Peyer's patch (tissue), 4 donors: ENCODE measurements at regions not wholly inside any gene's neighbourhood (a gene's known extent, or its start where the extent isn't known, plus 50 kb on each side); places are given as distances from the start of the nearest gene placed in this dataset.

ENCODE experiments used
- DNase-seq, 3 donors: peaks; one replicate each; pipeline ENCODE4 v3.0.0-alpha.2; 2017 to 2019
- H3K27ac ChIP-seq, 4 donors: fragments of 200-600 bp; sonication (generic); one replicate each; pipeline ENCODE4 v1.5.1; 2016 to 2019
- H3K27me3 ChIP-seq, 2 donors: fragments of 200-600 bp; sonication (generic); one replicate each; pipeline ENCODE4 v1.5.1; 2019
- H3K36me3 ChIP-seq, 3 donors: fragments of 200-600 bp; sonication (generic); one replicate each; pipeline ENCODE4 v1.5.1; 2016 to 2019
- H3K4me1 ChIP-seq, 4 donors: fragments of 200-600 bp; sonication (generic); one replicate each; pipeline ENCODE4 v1.5.1; 2016 to 2019
- H3K4me3 ChIP-seq, 4 donors: fragments of 200-600 bp; sonication (generic); 1 replicate in 3 of 4; 2 replicates in 1 of 4; pipeline ENCODE4 v1.5.1; 2016 to 2019; ENCODE audit warnings: mild to moderate bottlenecking in 1 of 4
- H3K9me3 ChIP-seq, 4 donors: fragments of 200-600 bp; sonication (generic); one replicate each; pipeline ENCODE4 v1.5.1; 2016 to 2019; ENCODE audit warnings: mild to moderate bottlenecking in 1 of 4
- CTCF ChIP-seq, 6 experiments: fragments of 450-650 bp in 4 of 6; fragments of 200-600 bp in 2 of 6; sonication (generic) in 1 of 6; IDR thresholded peaks; one replicate each; pipeline ENCODE4 v1.5.1; 2017 to 2019; ENCODE audit warnings: antibody characterized with exemption in 6 of 6, mild to moderate bottlenecking in 3 of 6, moderate library complexity in 1 of 6
- POLR2A ChIP-seq, 2 donors: fragments of 450-650 bp; IDR thresholded peaks; one replicate each; pipeline ENCODE4 v1.5.1; 2017; ENCODE audit warnings: antibody characterized with exemption in 2 of 2, mild to moderate bottlenecking in 2 of 2, moderate library complexity in 2 of 2

GRCh38 chr2:108145557-108146326, 94.0 kb upstream of the SULT1C3 start:
- Histone ChIP-seq H3K4me1 (no peaks in the 10 kb centered on the region), H3K4me3 (no peak overlapping the region), H3K9me3 (no peaks in the 10 kb centered on the region), H3K27me3 (no peaks in the 10 kb centered on the region), H3K36me3 (no peaks in the 10 kb centered on the region), H3K27ac (no peak overlapping the region)
- DNase-seq: no peak
- TF ChIP-seq POLR2A (IDR thresholded peaks at IDR 0.05): no peak
- no peak for TF ChIP-seq CTCF (IDR thresholded peaks at IDR 0.05)

- H3K36me3 ChIP-seq: no peaks in the 10 kb centered on the region
- no peaks in the 10 kb centered on the region for H3K9me3 ChIP-seq
- no peak for TF ChIP-seq CTCF (IDR thresholded peaks at IDR 0.05)
- no peak for TF ChIP-seq POLR2A (IDR thresholded peaks at IDR 0.05)
- H3K4me3 ChIP-seq: no peak overlapping the region
- DNase-seq: no peak
- H3K27ac ChIP-seq: no peak overlapping the region
- H3K27me3 ChIP-seq: no peaks in the 10 kb centered on the region
- no peaks in the 10 kb centered on the region for H3K4me1 ChIP-seq
Observed at GRCh38 chr2:108148555-108148954, 91.2 kb upstream of the SULT1C3 start.

DNA sequence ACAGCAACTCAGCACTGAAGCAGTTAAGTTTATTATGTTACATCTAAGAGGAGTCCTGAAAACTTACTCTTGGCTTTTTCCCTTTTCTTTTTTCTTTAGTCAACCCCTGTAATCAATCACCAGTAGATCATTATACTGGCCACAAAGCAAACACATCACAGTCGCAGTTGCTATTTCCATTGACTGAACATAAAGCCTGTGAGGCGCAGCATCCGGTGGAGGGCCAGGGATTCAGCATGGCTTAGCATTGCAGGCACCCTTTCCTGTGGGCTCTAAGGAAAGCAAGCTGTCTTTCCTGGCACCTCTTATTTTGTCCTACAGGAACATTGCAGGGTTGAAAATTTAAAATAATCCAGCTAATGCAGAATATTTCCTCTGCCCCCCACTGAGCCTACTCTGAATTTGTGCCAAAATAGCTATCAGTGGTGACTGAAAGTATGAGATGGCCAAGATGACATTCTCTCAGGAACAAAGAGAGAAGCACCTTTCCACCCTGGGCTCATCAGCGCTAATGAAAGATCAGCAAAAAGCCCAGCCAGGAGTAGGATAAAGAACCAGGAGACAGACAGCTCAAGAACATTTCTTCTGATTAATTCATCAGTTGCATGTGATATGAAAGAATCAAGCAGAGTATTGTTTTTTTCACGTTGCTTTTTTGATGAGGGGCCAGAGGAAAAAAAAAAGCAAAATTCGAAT, 85.3 kb upstream of the SULT1C3 start:
- no peak for TF ChIP-seq POLR2A (IDR thresholded peaks at IDR 0.05)
- TF ChIP-seq CTCF (IDR thresholded peaks at IDR 0.05): no peak
- Histone ChIP-seq H3K4me1 (no peaks in the 10 kb centered on the region), H3K9me3 (no peaks in the 10 kb centered on the region), H3K4me3 (no peak overlapping the region), H3K36me3 (no peaks in the 10 kb centered on the region), H3K27me3 (no peaks in the 10 kb centered on the region), H3K27ac (no peak overlapping the region)
- DNase-seq: no peak

- no peak for DNase-seq
- H3K27me3 ChIP-seq: no peaks in the 10 kb centered on the region
- TF ChIP-seq CTCF (IDR thresholded peaks at IDR 0.05) (no peak), POLR2A (IDR thresholded peaks at IDR 0.05) (no peak)
Observed at GRCh38 chr2:108161298-108161697, 78.5 kb upstream of the SULT1C3 start.

GRCh38 chr2:108164318-108164717, 75.5 kb upstream of the SULT1C3 start:
- TF ChIP-seq POLR2A (IDR thresholded peaks at IDR 0.05) (no peak), CTCF (IDR thresholded peaks at IDR 0.05) (no peak)
- no peak for DNase-seq
- Histone ChIP-seq H3K27ac (no peak overlapping the region), H3K27me3 (no peaks in the 10 kb centered on the region), H3K9me3 (no peaks in the 10 kb centered on the region), H3K4me1 (no peaks in the 10 kb centered on the region), H3K4me3 (no peak overlapping the region), H3K36me3 (no peaks in the 10 kb centered on the region)

More at GRCh38 chr2:108161298-108161697, 78.5 kb upstream of the SULT1C3 start:
- Histone ChIP-seq H3K9me3 (no peaks in the 10 kb centered on the region), H3K36me3 (no peaks in the 10 kb centered on the region), H3K4me1 (no peaks in the 10 kb centered on the region), H3K4me3 (no peak overlapping the region), H3K27ac (no peak overlapping the region)
